ENCODE measurements at regions not wholly inside any gene's neighbourhood (a gene's known extent, or its start where the extent isn't known, plus 50 kb on each side); places are given as distances from the start of the nearest gene placed in this dataset.

DNA sequence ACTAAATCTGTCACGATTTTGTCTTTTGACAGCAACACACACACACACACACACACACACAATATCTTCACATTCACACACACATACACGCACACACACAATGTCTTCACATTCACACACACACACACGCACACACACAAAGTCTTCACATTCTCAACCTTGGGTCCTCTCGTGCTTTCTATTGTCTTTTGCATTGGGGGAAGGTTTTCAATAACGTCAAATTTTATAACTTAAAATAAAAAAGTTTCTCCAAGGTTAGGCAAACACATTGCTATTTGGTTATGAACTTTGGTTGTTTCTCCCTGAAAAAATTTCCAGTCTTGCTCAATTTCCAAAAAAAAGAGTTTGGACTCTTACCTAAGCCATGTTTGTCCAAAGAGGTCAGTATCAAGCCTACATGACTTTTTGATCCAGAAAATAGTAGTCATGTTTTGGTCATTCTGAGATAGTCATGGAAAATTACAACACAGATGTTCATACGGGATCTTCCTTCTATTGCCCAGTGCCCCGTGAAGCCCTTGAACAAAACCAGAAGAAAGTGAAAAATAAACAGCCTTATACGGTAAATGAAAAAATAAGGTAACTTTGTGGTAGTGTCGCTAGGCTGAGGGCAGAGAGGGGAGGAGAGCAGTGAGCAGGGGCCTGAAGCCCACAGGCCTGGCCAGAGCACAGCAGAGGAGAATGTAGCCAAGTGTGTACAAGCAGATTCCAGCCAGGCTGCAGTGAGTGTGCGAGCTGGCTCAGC, 542.8 kb upstream of the ID2 start:
- Mint-ChIP-seq H3K27me3 (ENCODE audit: low read depth in 3 of 3) (peaks cover 0 to 3% (median 0%) of the 10 kb centered on the region in 3 donors), H3K27ac (peak overlapping the region in 6 of 7 donors; percentile 33 to 90 (median 76)), H3K9me3 (peaks cover 0 to 5% (median 1%) of the 10 kb centered on the region in 7 donors), H3K4me1 (peaks cover 37% of the 10 kb centered on the region), H3K4me3 (no peak overlapping the region), H3K36me3 (no peaks in the 10 kb centered on the region)
- Histone ChIP-seq H3K4me1 (ENCODE audit: control insufficient read depth in 1 of 2, insufficient read depth in 2 of 2, low read length in 2 of 2) (peaks cover 38 to 47% of the 10 kb centered on the region in 2 donors), H3K4me2 (replicated peaks; ENCODE audit: extremely low read depth, low read length, poor library complexity, severe bottlenecking) (no peak overlapping the region), H3K36me3 (replicated peaks in 1 of 2; ENCODE audit: control insufficient read depth in 1 of 2, insufficient read depth in 2 of 2, low read length in 2 of 2) (no peaks in the 10 kb centered on the region), H4K20me1 (ENCODE audit: insufficient read depth, low read length) (no peaks in the 10 kb centered on the region), H3K9me3 (replicated peaks in 1 of 2; ENCODE audit: control insufficient read depth in 1 of 2, insufficient read depth in 1 of 2, low read length in 2 of 2) (no peaks in the 10 kb centered on the region), H3K4me3 (replicated peaks in 1 of 3; ENCODE audit: low read depth in 2 of 3, low read length in 3 of 3) (no peak overlapping the region), H3K79me2 (ENCODE audit: insufficient read depth, low read length) (no peaks in the 10 kb centered on the region), H3K27ac (ENCODE audit: low read depth in 1 of 2, low read length in 2 of 2) (no peak overlapping the region), H3K27me3 (ENCODE audit: control insufficient read depth in 2 of 2, insufficient read depth in 2 of 2, low read length in 2 of 2) (no peaks in the 10 kb centered on the region), H3K9ac (ENCODE audit: insufficient read depth, low read length, poor library complexity, severe bottlenecking) (no peak overlapping the region), H2AFZ (ENCODE audit: insufficient read depth, low read depth, low read length, poor library complexity, severe bottlenecking) (peak overlapping the region; percentile 48)
- 30% methylated on average over 3 of the region's 10 CpGs for WGBS (ENCODE audit: insufficient coverage)
- intact Hi-C loops (cut with micrococcal nuclease) = no loop called here
- TF ChIP-seq, protein P1, sequence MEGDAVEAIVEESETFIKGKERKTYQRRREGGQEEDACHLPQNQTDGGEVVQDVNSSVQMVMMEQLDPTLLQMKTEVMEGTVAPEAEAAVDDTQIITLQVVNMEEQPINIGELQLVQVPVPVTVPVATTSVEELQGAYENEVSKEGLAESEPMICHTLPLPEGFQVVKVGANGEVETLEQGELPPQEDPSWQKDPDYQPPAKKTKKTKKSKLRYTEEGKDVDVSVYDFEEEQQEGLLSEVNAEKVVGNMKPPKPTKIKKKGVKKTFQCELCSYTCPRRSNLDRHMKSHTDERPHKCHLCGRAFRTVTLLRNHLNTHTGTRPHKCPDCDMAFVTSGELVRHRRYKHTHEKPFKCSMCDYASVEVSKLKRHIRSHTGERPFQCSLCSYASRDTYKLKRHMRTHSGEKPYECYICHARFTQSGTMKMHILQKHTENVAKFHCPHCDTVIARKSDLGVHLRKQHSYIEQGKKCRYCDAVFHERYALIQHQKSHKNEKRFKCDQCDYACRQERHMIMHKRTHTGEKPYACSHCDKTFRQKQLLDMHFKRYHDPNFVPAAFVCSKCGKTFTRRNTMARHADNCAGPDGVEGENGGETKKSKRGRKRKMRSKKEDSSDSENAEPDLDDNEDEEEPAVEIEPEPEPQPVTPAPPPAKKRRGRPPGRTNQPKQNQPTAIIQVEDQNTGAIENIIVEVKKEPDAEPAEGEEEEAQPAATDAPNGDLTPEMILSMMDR (IDR thresholded peaks at IDR 0.05) = no peak
- peak; percentile 41 to 85 (median 47) for DNase-seq

- DNase-seq = peak in 2 of 3 donors; percentile 14 to 21
- H3K4me2 ChIP-seq (replicated peaks; ENCODE audit: extremely low read depth, low read length, poor library complexity, severe bottlenecking) = no peak overlapping the region
- H3K27me3 Mint-ChIP-seq (ENCODE audit: low read depth in 3 of 3) = peaks cover 0 to 3% (median 0%) of the 10 kb centered on the region in 3 donors
- no peak overlapping the region for H3K4me3 ChIP-seq (replicated peaks in 1 of 3; ENCODE audit: low read depth in 2 of 3, low read length in 3 of 3)
- H3K79me2 ChIP-seq (ENCODE audit: insufficient read depth, low read length) = no peaks in the 10 kb centered on the region
- H3K9ac ChIP-seq (ENCODE audit: insufficient read depth, low read length, poor library complexity, severe bottlenecking) = no peak overlapping the region
- no peaks in the 10 kb centered on the region for H3K36me3 ChIP-seq (replicated peaks in 1 of 2; ENCODE audit: control insufficient read depth in 1 of 2, insufficient read depth in 2 of 2, low read length in 2 of 2)
- no peaks in the 10 kb centered on the region for H4K20me1 ChIP-seq (ENCODE audit: insufficient read depth, low read length)
- H3K36me3 Mint-ChIP-seq = no peaks in the 10 kb centered on the region
- no peak overlapping the region for H3K4me3 Mint-ChIP-seq
- no peaks in the 10 kb centered on the region for H3K27me3 ChIP-seq (ENCODE audit: control insufficient read depth in 2 of 2, insufficient read depth in 2 of 2, low read length in 2 of 2)
- H2AFZ ChIP-seq (ENCODE audit: insufficient read depth, low read depth, low read length, poor library complexity, severe bottlenecking) = peak overlapping the region; percentile 48
- peaks cover 40% of the 10 kb centered on the region for H3K4me1 Mint-ChIP-seq
- peak overlapping the region in 6 of 7 donors; percentile 35 to 90 (median 76) for H3K27ac Mint-ChIP-seq
- no peak overlapping the region for H3K27ac ChIP-seq (ENCODE audit: low read depth in 1 of 2, low read length in 2 of 2)
- H3K9me3 ChIP-seq (replicated peaks in 1 of 2; ENCODE audit: control insufficient read depth in 1 of 2, insufficient read depth in 1 of 2, low read length in 2 of 2) = no peaks in the 10 kb centered on the region
- peaks cover 37 to 46% of the 10 kb centered on the region in 2 donors for H3K4me1 ChIP-seq (ENCODE audit: control insufficient read depth in 1 of 2, insufficient read depth in 2 of 2, low read length in 2 of 2)
- WGBS (ENCODE audit: insufficient coverage) = 0% methylated on average over 1 of the region's 2 CpGs
- intact Hi-C loops (cut with micrococcal nuclease) = no loop called here
- TF ChIP-seq, protein P1 (IDR thresholded peaks at IDR 0.05) = no peak
- peaks cover 0 to 5% (median 2%) of the 10 kb centered on the region in 7 donors for H3K9me3 Mint-ChIP-seq
Measured at GRCh38 chr2:8139668-8140200, 542.1 kb upstream of the ID2 start.

Data from CD14-positive monocyte (primary cell).